DOHH2 (cell line): ENCODE measurements at regions not wholly inside any gene's neighbourhood (a gene's known extent, or its start where the extent isn't known, plus 50 kb on each side); places are given as distances from the start of the nearest gene placed in this dataset.

Experiments used
- H3F3A ChIP-seq: fragments of 200-600 bp; sonication (generic), shearing (Covaris generic); 2 replicates; pipeline ENCODE4 v1.6.0; 2016; ENCODE audit warnings: antibody characterized with exemption, mild to moderate bottlenecking; ENCODE audit not compliant: control insufficient read depth, insufficient read depth
- H3K27ac ChIP-seq: fragments of 200-600 bp; sonication (generic); 2 replicates; pipeline ENCODE4 v1.5.1; 2014; ENCODE audit warnings: low read depth, mild to moderate bottlenecking, low read length, moderate library complexity
- H3K27me3 ChIP-seq: fragments of 200-600 bp; sonication (generic); 2 replicates; pipeline ENCODE4 v1.6.1; 2014; ENCODE audit warnings: mild to moderate bottlenecking, low read length, mixed read lengths; ENCODE audit not compliant: control insufficient read depth
- H3K36me3 ChIP-seq: fragments of 200-600 bp; sonication (generic); 2 replicates; pipeline ENCODE4 v1.6.1; 2014; ENCODE audit warnings: mild to moderate bottlenecking, low read length, moderate library complexity, mixed read lengths; ENCODE audit not compliant: control insufficient read depth
- H3K4me1 ChIP-seq: fragments of 200-600 bp; sonication (generic); 2 replicates; pipeline ENCODE4 v1.6.1; 2014; ENCODE audit warnings: mild to moderate bottlenecking, low read length, mixed read lengths; ENCODE audit not compliant: control insufficient read depth
- H3K4me2 ChIP-seq: fragments of 200-600 bp; sonication (generic); 2 replicates; pipeline ENCODE4 v1.6.0; 2014; ENCODE audit warnings: mild to moderate bottlenecking, low read length, moderate library complexity
- H3K4me3 ChIP-seq: fragments of 200-600 bp; sonication (generic); 2 replicates; pipeline ENCODE4 v1.5.1; 2014; ENCODE audit warnings: mild to moderate bottlenecking, low read length, mixed read lengths
- H3K79me2 ChIP-seq: fragments of 200-600 bp; sonication (generic); 2 replicates; pipeline ENCODE4 v1.6.1; 2014; ENCODE audit warnings: mild to moderate bottlenecking, low read length, mixed read lengths; ENCODE audit not compliant: control insufficient read depth
- H3K9me2 ChIP-seq: fragments of 200-600 bp; sonication (generic); replicated peaks from 2 replicates; pipeline ENCODE4 v1.6.1; 2014; ENCODE audit warnings: mild to moderate bottlenecking, low read length, mixed read lengths; ENCODE audit not compliant: control insufficient read depth
- H3K9me3 ChIP-seq: fragments of 200-600 bp; sonication (generic); 2 replicates; pipeline ENCODE4 v1.6.1; 2014; ENCODE audit warnings: antibody characterized with exemption, low read length, mixed read lengths; ENCODE audit not compliant: control insufficient read depth, insufficient read depth
- H4K20me1 ChIP-seq: fragments of 200-600 bp; sonication (generic); 2 replicates; pipeline ENCODE4 v1.6.0; 2014; ENCODE audit warnings: low read depth, mild to moderate bottlenecking, antibody characterized with exemption, low read length, moderate library complexity; ENCODE audit not compliant: control insufficient read depth, insufficient read depth
- CTCF ChIP-seq: fragments of 200-600 bp; sonication (generic); IDR thresholded peaks from one replicate; pipeline ENCODE4 v1.5.1; 2014; ENCODE audit warnings: antibody characterized with exemption, mild to moderate bottlenecking, low read depth, low read length; ENCODE audit not compliant: poor library complexity, severe bottlenecking
- EZH2phosphoT487 ChIP-seq: fragments of 200-600 bp; sonication (generic); IDR thresholded peaks from 2 replicates; pipeline ENCODE4 v1.6.1; 2017; ENCODE audit warnings: borderline replicate concordance, mild to moderate bottlenecking, antibody characterized with exemption, low read length, moderate library complexity, mixed read lengths

DNA sequence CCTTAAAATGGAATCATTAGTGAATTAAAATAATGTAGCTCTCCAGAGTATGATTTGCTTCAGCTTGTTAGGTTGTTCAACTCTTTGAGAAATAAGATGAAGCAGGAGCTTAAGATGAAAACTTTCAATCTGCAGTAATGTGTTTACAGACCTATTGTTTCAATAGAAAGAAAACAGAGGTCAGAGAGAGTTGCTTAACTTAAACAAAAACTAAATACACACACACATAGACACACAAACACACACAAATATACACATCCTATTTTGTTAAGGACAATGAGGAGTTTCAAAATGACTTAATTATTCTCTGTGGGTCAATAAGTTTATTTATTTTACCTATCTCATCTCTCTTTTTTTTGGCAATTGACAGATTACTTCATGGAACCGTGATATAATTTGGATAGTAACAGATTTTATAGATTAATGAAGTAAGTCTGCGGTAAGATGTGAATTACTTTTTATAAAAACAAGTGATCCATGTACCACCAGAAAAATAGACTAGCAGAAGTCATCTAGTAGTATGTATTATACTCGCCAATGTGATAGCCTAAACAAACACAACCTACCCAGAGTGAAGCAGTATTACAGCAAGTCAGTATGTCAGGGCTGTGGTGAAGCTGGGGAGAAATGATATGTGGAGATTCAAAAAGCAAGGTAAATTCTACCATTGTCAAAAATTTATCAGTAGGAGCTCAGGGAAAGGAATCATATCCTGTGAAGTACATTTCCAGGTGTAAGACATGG, 76.7 kb upstream of the DCBLD2 start:
- Histone ChIP-seq H3K9me3 (no peaks in the 10 kb centered on the region), H3K9me2 (no peaks in the 10 kb centered on the region), H3K4me2 (no peak overlapping the region), H4K20me1 (no peaks in the 10 kb centered on the region), H3F3A (no peaks in the 10 kb centered on the region), H3K4me1 (no peaks in the 10 kb centered on the region), H3K36me3 (no peaks in the 10 kb centered on the region), H3K79me2 (no peaks in the 10 kb centered on the region), H3K27me3 (no peaks in the 10 kb centered on the region), H3K27ac (no peak overlapping the region), H3K4me3 (no peak overlapping the region)
- TF ChIP-seq EZH2phosphoT487 = no peak

- H3K27ac ChIP-seq = no peak overlapping the region
- H3K36me3 ChIP-seq = no peaks in the 10 kb centered on the region
- H4K20me1 ChIP-seq = no peaks in the 10 kb centered on the region
- no peaks in the 10 kb centered on the region for H3F3A ChIP-seq
- TF ChIP-seq EZH2phosphoT487 = no peak
- no peak for TF ChIP-seq CTCF
- no peaks in the 10 kb centered on the region for H3K4me1 ChIP-seq
- H3K9me2 ChIP-seq = no peaks in the 10 kb centered on the region
- no peaks in the 10 kb centered on the region for H3K27me3 ChIP-seq
- H3K9me3 ChIP-seq = no peaks in the 10 kb centered on the region
- H3K79me2 ChIP-seq = no peaks in the 10 kb centered on the region
- H3K4me3 ChIP-seq = no peak overlapping the region
- no peak overlapping the region for H3K4me2 ChIP-seq
These were observed 76.0 kb upstream of the DCBLD2 start for GRCh38 chr3:98977520-98977919.

DNA sequence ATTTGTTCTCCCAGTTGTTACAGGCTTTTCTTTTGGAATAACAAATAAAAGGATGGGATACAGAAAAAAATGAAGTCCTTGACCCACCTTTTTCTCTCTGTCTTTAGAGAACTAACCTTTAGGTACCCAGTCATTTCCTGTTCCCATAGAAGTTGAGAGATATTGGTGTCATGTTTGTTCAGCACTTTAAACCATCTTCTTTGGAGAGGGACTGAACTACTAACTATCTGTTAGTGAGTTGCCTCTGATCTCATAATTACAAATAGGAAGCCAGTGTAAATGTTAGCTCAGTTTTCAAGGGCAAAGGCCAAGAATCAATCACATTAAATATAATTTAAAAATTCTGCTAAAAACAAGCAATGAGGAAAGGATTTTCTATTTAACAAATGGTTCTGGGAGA, 72.9 kb upstream of the DCBLD2 start:
- no peaks in the 10 kb centered on the region for H3K4me1 ChIP-seq
- no peaks in the 10 kb centered on the region for H3K36me3 ChIP-seq
- H3K79me2 ChIP-seq = no peaks in the 10 kb centered on the region
- no peak overlapping the region for H3K4me2 ChIP-seq
- H3K27me3 ChIP-seq = no peaks in the 10 kb centered on the region
- no peaks in the 10 kb centered on the region for H4K20me1 ChIP-seq
- TF ChIP-seq EZH2phosphoT487 (no peak), CTCF (no peak)
- no peaks in the 10 kb centered on the region for H3K9me3 ChIP-seq
- H3K4me3 ChIP-seq = no peak overlapping the region
- H3K27ac ChIP-seq = no peak overlapping the region
- H3K9me2 ChIP-seq = no peaks in the 10 kb centered on the region
- no peaks in the 10 kb centered on the region for H3F3A ChIP-seq

GRCh38 chr3:98972720-98973119, 71.2 kb upstream of the DCBLD2 start:
- H3K27ac ChIP-seq = no peak overlapping the region
- no peak overlapping the region for H3K4me3 ChIP-seq
- H4K20me1 ChIP-seq = no peaks in the 10 kb centered on the region
- no peaks in the 10 kb centered on the region for H3K9me3 ChIP-seq
- H3K4me1 ChIP-seq = no peaks in the 10 kb centered on the region
- H3K27me3 ChIP-seq = no peaks in the 10 kb centered on the region
- no peak for TF ChIP-seq EZH2phosphoT487
- TF ChIP-seq CTCF = no peak
- no peaks in the 10 kb centered on the region for H3F3A ChIP-seq
- no peaks in the 10 kb centered on the region for H3K79me2 ChIP-seq
- H3K36me3 ChIP-seq = no peaks in the 10 kb centered on the region
- no peak overlapping the region for H3K4me2 ChIP-seq
- H3K9me2 ChIP-seq = no peaks in the 10 kb centered on the region
